ENCODE measurements at regions not wholly inside any gene's neighbourhood (a gene's known extent, or its start where the extent isn't known, plus 50 kb on each side); places are given as distances from the start of the nearest gene placed in this dataset.

- TF ChIP-seq CTCF (IDR thresholded peaks at IDR 0.05; ENCODE audit: unreplicated experiment) = no peak
- H3K4me1 Mint-ChIP-seq (ENCODE audit: unreplicated experiment) = peaks cover 5% of the 10 kb centered on the region
- H3K9me3 Mint-ChIP-seq (ENCODE audit: unreplicated experiment) = no peaks in the 10 kb centered on the region
- H3K27me3 Mint-ChIP-seq (ENCODE audit: unreplicated experiment) = peaks cover 5% of the 10 kb centered on the region
- peaks cover 14% of the 10 kb centered on the region for H3K36me3 Mint-ChIP-seq (ENCODE audit: low read depth, unreplicated experiment)
- DNase-seq (ENCODE audit: low spot score) = no peak
- peak overlapping the region; percentile 66 for H3K27ac Mint-ChIP-seq (ENCODE audit: unreplicated experiment)
- H3K4me3 Mint-ChIP-seq (ENCODE audit: unreplicated experiment) = no peak overlapping the region
Observed at GRCh38 chr12:124100572-124101178, 127.7 kb downstream of the ZNF664 start.

GRCh38 chr12:124105546-124105945, 132.5 kb downstream of the ZNF664 start:
- Mint-ChIP-seq H3K27me3 (ENCODE audit: unreplicated experiment) (peaks cover 2% of the 10 kb centered on the region), H3K36me3 (ENCODE audit: low read depth, unreplicated experiment) (peaks cover 6% of the 10 kb centered on the region), H3K4me3 (ENCODE audit: unreplicated experiment) (no peak overlapping the region), H3K27ac (ENCODE audit: unreplicated experiment) (no peak overlapping the region), H3K4me1 (ENCODE audit: unreplicated experiment) (peaks cover 12% of the 10 kb centered on the region), H3K9me3 (ENCODE audit: unreplicated experiment) (no peaks in the 10 kb centered on the region)
- no peak for TF ChIP-seq CTCF (IDR thresholded peaks at IDR 0.05; ENCODE audit: unreplicated experiment)
- DNase-seq (ENCODE audit: low spot score) = no peak

- Mint-ChIP-seq H3K4me3 (ENCODE audit: unreplicated experiment) (peak overlapping the region; percentile 25), H3K27ac (ENCODE audit: unreplicated experiment) (no peak overlapping the region), H3K4me1 (ENCODE audit: unreplicated experiment) (peaks cover 23% of the 10 kb centered on the region), H3K36me3 (ENCODE audit: low read depth, unreplicated experiment) (no peaks in the 10 kb centered on the region), H3K27me3 (ENCODE audit: unreplicated experiment) (peaks cover 5% of the 10 kb centered on the region), H3K9me3 (ENCODE audit: unreplicated experiment) (no peaks in the 10 kb centered on the region)
- no peak for DNase-seq (ENCODE audit: low spot score)
- no peak for TF ChIP-seq CTCF (IDR thresholded peaks at IDR 0.05; ENCODE audit: unreplicated experiment)
Observed at GRCh38 chr12:124107351-124107750, 134.3 kb downstream of the ZNF664 start.

GRCh38 chr12:124109760-124110159, 136.7 kb downstream of the ZNF664 start:
- Mint-ChIP-seq H3K36me3 (ENCODE audit: low read depth, unreplicated experiment) (no peaks in the 10 kb centered on the region), H3K9me3 (ENCODE audit: unreplicated experiment) (no peaks in the 10 kb centered on the region), H3K27ac (ENCODE audit: unreplicated experiment) (peak overlapping the region; percentile 94), H3K27me3 (ENCODE audit: unreplicated experiment) (peaks cover 5% of the 10 kb centered on the region), H3K4me1 (ENCODE audit: unreplicated experiment) (peaks cover 23% of the 10 kb centered on the region), H3K4me3 (ENCODE audit: unreplicated experiment) (no peak overlapping the region)
- no peak for TF ChIP-seq CTCF (IDR thresholded peaks at IDR 0.05; ENCODE audit: unreplicated experiment)
- peak; percentile 43 for DNase-seq (ENCODE audit: low spot score)

- H3K4me1 Mint-ChIP-seq (ENCODE audit: unreplicated experiment) = peaks cover 23% of the 10 kb centered on the region
- H3K4me3 Mint-ChIP-seq (ENCODE audit: unreplicated experiment) = no peak overlapping the region
- peaks cover 5% of the 10 kb centered on the region for H3K27me3 Mint-ChIP-seq (ENCODE audit: unreplicated experiment)
- H3K9me3 Mint-ChIP-seq (ENCODE audit: unreplicated experiment) = no peaks in the 10 kb centered on the region
- no peak for TF ChIP-seq CTCF (IDR thresholded peaks at IDR 0.05; ENCODE audit: unreplicated experiment)
- no peak for DNase-seq (ENCODE audit: low spot score)
- no peaks in the 10 kb centered on the region for H3K36me3 Mint-ChIP-seq (ENCODE audit: low read depth, unreplicated experiment)
- peak overlapping the region; percentile 94 for H3K27ac Mint-ChIP-seq (ENCODE audit: unreplicated experiment)
Observed at GRCh38 chr12:124110372-124110883, 137.4 kb downstream of the ZNF664 start.

All from endothelial cell (in vitro differentiated cells).